WERI-Rb-1 (cell line): ENCODE measurements at regions not wholly inside any gene's neighbourhood (a gene's known extent, or its start where the extent isn't known, plus 50 kb on each side); places are given as distances from the start of the nearest gene placed in this dataset.

ENCODE experiments used
- DNase-seq: peaks from one replicate; pipeline ENCODE4 v3.0.0-alpha.2; 2020
- H3K27ac ChIP-seq: fragments of 250-450 bp; sonication (Bioruptor Pico); 2 replicates; pipeline ENCODE4 v1.5.1; 2020; ENCODE audit warnings: mild to moderate bottlenecking, moderate library complexity
- H3K27me3 ChIP-seq: fragments of 250-450 bp; sonication (Bioruptor Pico); 2 replicates; pipeline ENCODE4 v1.5.1; 2021; ENCODE audit warnings: mild to moderate bottlenecking, low read depth, moderate library complexity; ENCODE audit not compliant: insufficient read depth, severe bottlenecking
- H3K36me3 ChIP-seq: fragments of 250-450 bp; sonication (Bioruptor Pico); 2 replicates; pipeline ENCODE4 v1.5.1; 2020; ENCODE audit warnings: mild to moderate bottlenecking, moderate library complexity
- H3K4me3 ChIP-seq: 2 replicates; pipeline ENCODE4 v1.5.1; 2011; ENCODE audit warnings: low read depth, mild to moderate bottlenecking, control low read depth, low read length
- H3K9me3 ChIP-seq: fragments of 250-450 bp; sonication (Bioruptor Pico); 2 replicates; pipeline ENCODE4 v1.5.1; 2021; ENCODE audit warnings: mild to moderate bottlenecking, moderate library complexity; ENCODE audit not compliant: severe bottlenecking
- CTCF ChIP-seq: IDR thresholded peaks from 2 replicates; pipeline ENCODE4 v1.5.1; 2011; ENCODE audit warnings: low read depth, mild to moderate bottlenecking, control low read depth, inconsistent platforms, low read length

GRCh38 chr16:85193876-85194275 lies 81.6 kb upstream of the CIBAR2 start:
- H3K9me3 ChIP-seq: no peaks in the 10 kb centered on the region
- no peaks in the 10 kb centered on the region for H3K36me3 ChIP-seq
- no peaks in the 10 kb centered on the region for H3K27me3 ChIP-seq
- no peak overlapping the region for H3K4me3 ChIP-seq
- TF ChIP-seq CTCF: no peak
- DNase-seq: no peak
- no peak overlapping the region for H3K27ac ChIP-seq

- Histone ChIP-seq H3K9me3 (no peaks in the 10 kb centered on the region), H3K36me3 (no peaks in the 10 kb centered on the region), H3K27ac (no peak overlapping the region), H3K4me3 (no peak overlapping the region), H3K27me3 (no peaks in the 10 kb centered on the region)
- DNase-seq: no peak
- TF ChIP-seq CTCF: no peak
Observed at GRCh38 chr16:85194307-85195270, 82.3 kb upstream of the CIBAR2 start.

DNA sequence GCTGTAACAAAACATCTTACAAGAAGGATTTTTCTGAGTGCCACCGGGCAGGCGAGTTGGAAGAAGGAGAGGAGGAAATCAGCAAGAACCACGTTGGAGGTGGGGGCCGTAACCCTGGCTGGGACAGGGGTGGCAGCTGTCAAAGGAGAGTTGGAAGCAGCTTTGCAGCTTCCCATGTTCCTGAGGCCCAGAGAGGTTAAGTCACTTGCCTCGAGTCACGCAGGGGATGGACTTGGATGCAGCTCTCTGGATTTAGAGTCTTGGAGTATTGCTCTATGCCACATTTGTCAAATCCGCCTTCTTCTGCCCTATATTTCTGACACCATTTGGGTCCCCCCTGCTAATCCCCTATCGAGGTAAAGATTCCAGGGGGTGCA lies 83.0 kb upstream of the CIBAR2 start:
- no peaks in the 10 kb centered on the region for H3K36me3 ChIP-seq
- no peak for TF ChIP-seq CTCF
- no peak overlapping the region for H3K4me3 ChIP-seq
- no peaks in the 10 kb centered on the region for H3K9me3 ChIP-seq
- H3K27me3 ChIP-seq: no peaks in the 10 kb centered on the region
- no peak overlapping the region for H3K27ac ChIP-seq
- no peak for DNase-seq

DNA sequence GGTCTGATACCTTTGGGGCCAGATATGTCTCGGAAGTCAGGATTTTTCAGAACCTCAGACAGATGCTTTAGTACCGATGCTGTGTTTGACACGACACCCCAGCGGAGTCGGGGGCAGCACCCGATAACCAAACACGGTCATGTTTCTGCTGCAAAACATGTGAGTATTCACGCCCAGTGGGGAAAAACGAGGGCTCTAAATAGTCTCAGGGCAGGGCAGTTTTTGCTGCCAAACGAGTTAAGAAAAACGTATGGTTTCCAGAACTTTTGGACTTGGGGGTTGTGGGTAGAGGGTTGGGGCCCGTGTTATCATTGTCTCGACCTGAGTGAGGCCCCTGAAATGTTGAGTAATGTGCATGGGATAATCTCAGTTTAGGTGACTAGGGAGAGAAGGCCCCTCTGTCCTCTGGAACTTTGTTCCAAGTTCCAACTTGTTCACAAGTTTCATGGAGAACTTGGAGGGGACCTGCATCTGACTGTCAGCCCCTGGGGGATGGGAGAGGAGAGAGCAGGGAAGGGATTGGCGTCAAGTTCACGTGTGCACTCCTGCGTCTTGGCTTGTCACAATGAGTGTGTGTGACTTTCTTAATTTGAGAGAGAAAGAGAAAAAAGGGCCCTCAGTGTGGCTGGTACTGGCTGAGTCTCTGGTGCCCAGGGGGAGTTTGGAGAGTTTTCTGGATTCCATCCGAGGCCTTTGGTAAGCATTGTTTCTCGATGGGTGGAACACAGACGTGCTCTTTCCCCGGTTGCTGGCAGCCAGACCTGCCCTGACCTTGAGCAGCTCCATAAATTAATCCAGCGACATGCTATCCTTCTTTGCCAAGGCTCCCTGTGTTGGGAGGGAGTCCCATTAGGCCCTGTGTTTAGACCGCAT lies 83.9 kb upstream of the CIBAR2 start:
- no peak for DNase-seq
- no peak overlapping the region for H3K27ac ChIP-seq
- H3K9me3 ChIP-seq: no peaks in the 10 kb centered on the region

GRCh38 chr16:85196976-85197375 lies 84.7 kb upstream of the CIBAR2 start:
- Histone ChIP-seq H3K36me3 (no peaks in the 10 kb centered on the region), H3K27me3 (no peaks in the 10 kb centered on the region), H3K27ac (no peak overlapping the region), H3K9me3 (no peaks in the 10 kb centered on the region), H3K4me3 (no peak overlapping the region)
- no peak for DNase-seq
- no peak for TF ChIP-seq CTCF

More for the DNA sequence above, 83.9 kb upstream of the CIBAR2 start:
- no peaks in the 10 kb centered on the region for H3K36me3 ChIP-seq
- no peak for TF ChIP-seq CTCF
- no peak overlapping the region for H3K4me3 ChIP-seq
- no peaks in the 10 kb centered on the region for H3K27me3 ChIP-seq
